Gastroesophageal sphincter (tissue), 4 donors: ENCODE measurements at regions not wholly inside any gene's neighbourhood (a gene's known extent, or its start where the extent isn't known, plus 50 kb on each side); places are given as distances from the start of the nearest gene placed in this dataset.

Experiments used
- ATAC-seq: fragments of 150-250 bp; one replicate; pipeline ENCODE4 v1.9.1; 2016; ENCODE audit warnings: mild to moderate bottlenecking, moderate library complexity
- H3K27ac ChIP-seq, 4 donors: fragments of 200-600 bp; sonication (generic) in 3 of 4; 1 replicate in 3 of 4; 2 replicates in 1 of 4; pipeline ENCODE4 v1.5.1; 2016 to 2019
- H3K27me3 ChIP-seq: fragments of 200-600 bp; sonication (generic); one replicate; pipeline ENCODE4 v1.5.1; 2019
- H3K36me3 ChIP-seq, 2 donors: fragments of 200-600 bp; sonication (generic); one replicate each; pipeline ENCODE4 v1.5.1; 2019; ENCODE audit warnings: control low read depth in 1 of 2
- H3K4me1 ChIP-seq, 3 donors: fragments of 200-600 bp; sonication (generic); 1 replicate in 2 of 3; 2 replicates in 1 of 3; pipeline ENCODE4 v1.5.1; 2016 to 2019; ENCODE audit warnings: control low read depth in 2 of 3
- H3K4me3 ChIP-seq, 2 donors: fragments of 200-600 bp; sonication (generic); one replicate each; pipeline ENCODE4 v1.5.1; 2019; ENCODE audit warnings: mild to moderate bottlenecking in 1 of 2, moderate library complexity in 1 of 2
- H3K9me3 ChIP-seq, 3 donors: fragments of 200-600 bp; sonication (generic); one replicate each; pipeline ENCODE4 v1.5.1; 2017 to 2019; ENCODE audit warnings: control low read depth in 2 of 3
- EP300 ChIP-seq: sonication (generic); formaldehyde crosslinking; IDR thresholded peaks from one replicate; pipeline ENCODE4 v1.6.1; 2017; ENCODE audit warnings: antibody characterized with exemption, mild to moderate bottlenecking
- POLR2A ChIP-seq, 2 donors: fragments of 450-650 bp; IDR thresholded peaks; one replicate each; pipeline ENCODE4 v1.6.1; 2017; ENCODE audit warnings: antibody characterized with exemption in 2 of 2, mild to moderate bottlenecking in 2 of 2, moderate library complexity in 1 of 2
- POLR2AphosphoS5 ChIP-seq: sonication (generic); formaldehyde crosslinking; IDR thresholded peaks from one replicate; pipeline ENCODE4 v1.6.1; 2017; ENCODE audit warnings: antibody characterized with exemption
- WGBS, 2 donors: methylation state at CpG; one replicate each; pipeline ENCODE4 v1.1.5; 2018; ENCODE audit warnings: low coverage in 1 of 2; 5-methylcytosine and 5-hydroxymethylcytosine counted together
- TF ChIP-seq, protein P1 (sequence below), 4 experiments: fragments of 200-600 bp in 2 of 4; fragments of 450-650 bp in 2 of 4; sonication (generic) in 1 of 4; IDR thresholded peaks; one replicate each; pipeline ENCODE4 v1.5.1; 2017 to 2019; ENCODE audit warnings: antibody characterized with exemption in 4 of 4, mild to moderate bottlenecking in 2 of 4, moderate library complexity in 2 of 4

DNA sequence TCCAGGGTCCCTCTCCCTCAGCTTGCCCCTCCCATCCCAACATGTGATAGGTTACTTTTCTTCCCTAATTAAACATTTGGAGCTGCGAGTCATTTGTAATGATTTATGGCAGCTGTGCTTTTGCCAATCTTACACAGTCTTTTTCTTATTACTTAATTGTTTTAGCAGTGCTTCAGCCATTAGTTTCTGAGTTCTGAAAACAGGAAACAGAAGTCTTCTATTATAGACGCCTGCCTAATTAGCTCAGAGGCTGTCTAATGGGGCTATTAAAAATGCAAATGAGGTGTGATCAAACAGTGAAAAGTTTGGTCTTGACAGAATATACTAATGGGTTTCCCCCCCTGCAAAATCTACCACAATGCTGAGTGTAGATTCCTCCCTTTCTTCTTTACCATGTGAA is 388.3 kb upstream of the CELF4 start:
- no peak for ATAC-seq
- Histone ChIP-seq H3K27ac (no peak overlapping the region), H3K9me3 (peaks cover 0 to 18% (median 0%) of the 10 kb centered on the region in 3 donors), H3K4me1 (no peaks in the 10 kb centered on the region), H3K27me3 (no peaks in the 10 kb centered on the region), H3K4me3 (no peak overlapping the region), H3K36me3 (no peaks in the 10 kb centered on the region)
- no peak for TF ChIP-seq POLR2AphosphoS5
- TF ChIP-seq, protein P1, sequence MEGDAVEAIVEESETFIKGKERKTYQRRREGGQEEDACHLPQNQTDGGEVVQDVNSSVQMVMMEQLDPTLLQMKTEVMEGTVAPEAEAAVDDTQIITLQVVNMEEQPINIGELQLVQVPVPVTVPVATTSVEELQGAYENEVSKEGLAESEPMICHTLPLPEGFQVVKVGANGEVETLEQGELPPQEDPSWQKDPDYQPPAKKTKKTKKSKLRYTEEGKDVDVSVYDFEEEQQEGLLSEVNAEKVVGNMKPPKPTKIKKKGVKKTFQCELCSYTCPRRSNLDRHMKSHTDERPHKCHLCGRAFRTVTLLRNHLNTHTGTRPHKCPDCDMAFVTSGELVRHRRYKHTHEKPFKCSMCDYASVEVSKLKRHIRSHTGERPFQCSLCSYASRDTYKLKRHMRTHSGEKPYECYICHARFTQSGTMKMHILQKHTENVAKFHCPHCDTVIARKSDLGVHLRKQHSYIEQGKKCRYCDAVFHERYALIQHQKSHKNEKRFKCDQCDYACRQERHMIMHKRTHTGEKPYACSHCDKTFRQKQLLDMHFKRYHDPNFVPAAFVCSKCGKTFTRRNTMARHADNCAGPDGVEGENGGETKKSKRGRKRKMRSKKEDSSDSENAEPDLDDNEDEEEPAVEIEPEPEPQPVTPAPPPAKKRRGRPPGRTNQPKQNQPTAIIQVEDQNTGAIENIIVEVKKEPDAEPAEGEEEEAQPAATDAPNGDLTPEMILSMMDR (IDR thresholded peaks at IDR 0.05) = no peak
- no peak for TF ChIP-seq EP300
- no peak for TF ChIP-seq POLR2A (IDR thresholded peaks at IDR 0.05)
- 29 to 46% methylated on average over 2 of the region's 2 CpGs for WGBS, 2 donors

DNA sequence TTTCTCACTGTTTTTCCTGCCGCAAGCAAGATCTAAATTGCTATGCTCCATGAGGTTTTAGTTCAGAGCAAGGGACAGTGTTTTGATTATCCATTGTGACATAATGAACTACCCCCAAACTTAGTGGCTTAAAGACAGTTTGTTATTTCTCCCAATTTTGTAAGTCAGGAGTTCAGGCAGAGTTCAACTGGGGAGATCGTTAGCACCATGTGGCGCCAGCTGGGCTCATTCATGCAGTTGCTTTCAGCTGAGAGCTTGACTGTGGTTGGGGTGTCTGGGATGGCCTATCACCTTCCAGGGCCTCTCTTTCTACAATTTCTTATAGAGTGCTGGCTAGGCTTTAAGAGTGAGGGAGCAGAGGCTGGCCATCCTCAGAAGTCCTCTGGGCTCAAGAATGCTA is 382.9 kb upstream of the CELF4 start:
- WGBS, 2 donors = 30 to 42% methylated on average over 2 of the region's 3 CpGs
- Histone ChIP-seq H3K9me3 (peaks cover 0 to 8% (median 0%) of the 10 kb centered on the region in 3 donors), H3K27ac (no peak overlapping the region), H3K4me1 (no peaks in the 10 kb centered on the region), H3K36me3 (no peaks in the 10 kb centered on the region), H3K27me3 (no peaks in the 10 kb centered on the region), H3K4me3 (no peak overlapping the region)
- TF ChIP-seq POLR2A (IDR thresholded peaks at IDR 0.05) (no peak), EP300 (no peak)
- TF ChIP-seq, protein P1 (IDR thresholded peaks at IDR 0.05) = no peak
- no peak for ATAC-seq

DNA sequence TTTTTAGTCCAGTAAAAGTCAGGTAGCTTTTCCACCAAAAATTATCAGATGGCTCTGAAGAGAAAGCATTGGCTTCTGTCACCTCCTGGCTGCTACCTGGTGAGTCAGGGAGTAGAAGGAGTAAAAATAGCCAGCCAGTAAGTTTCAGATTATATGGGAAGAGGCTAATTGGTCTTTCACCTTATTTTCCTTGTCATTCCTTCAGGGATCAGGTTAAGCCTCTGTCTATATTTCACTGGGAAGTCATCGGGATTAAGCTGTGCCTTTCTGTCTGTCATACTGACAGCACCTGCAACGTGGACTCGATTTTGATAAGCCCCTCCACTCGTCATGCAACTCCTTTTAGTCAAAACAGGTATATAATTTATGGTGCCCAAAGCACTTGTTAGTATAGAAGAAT is 380.7 kb upstream of the CELF4 start:
- no peak overlapping the region for H3K27ac ChIP-seq

DNA sequence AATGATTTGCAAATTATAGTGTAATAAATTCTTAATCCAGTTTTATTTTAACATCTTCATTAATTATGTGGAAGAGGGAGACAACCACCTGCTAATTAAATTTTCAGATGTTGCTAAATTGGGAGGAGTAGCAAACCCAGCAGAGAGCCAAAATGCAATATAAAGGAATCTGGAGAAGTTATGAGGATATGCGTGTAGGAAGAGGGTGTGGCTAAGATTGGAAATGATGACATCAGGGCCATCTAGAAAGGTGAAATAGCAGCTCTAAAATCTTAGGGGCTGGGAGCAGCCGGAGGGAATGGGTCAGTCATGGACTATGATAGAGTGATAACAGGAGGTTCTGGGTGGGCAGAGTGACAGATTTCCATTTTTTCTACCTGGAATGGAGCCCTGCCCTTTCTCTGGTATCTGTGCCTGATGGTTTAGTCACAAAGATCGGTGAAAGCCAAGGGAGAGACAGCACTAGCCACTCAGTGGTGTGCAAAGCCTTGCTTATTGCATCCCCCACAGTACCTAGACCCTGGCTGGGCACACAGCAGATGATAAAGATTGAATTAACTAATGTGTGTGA is 379.2 kb upstream of the CELF4 start:
- TF ChIP-seq, protein P1 (IDR thresholded peaks at IDR 0.05) = no peak
- TF ChIP-seq POLR2A (IDR thresholded peaks at IDR 0.05) (no peak), POLR2AphosphoS5 (no peak)
- no peak overlapping the region for H3K27ac ChIP-seq
- no peak overlapping the region for H3K4me3 ChIP-seq
- no peaks in the 10 kb centered on the region for H3K9me3 ChIP-seq
- no peaks in the 10 kb centered on the region for H3K36me3 ChIP-seq
- no peaks in the 10 kb centered on the region for H3K27me3 ChIP-seq
- 81 to 90% methylated on average over 3 of the region's 3 CpGs for WGBS, 2 donors
- ATAC-seq = no peak
- no peaks in the 10 kb centered on the region for H3K4me1 ChIP-seq

More for the DNA sequence above, 380.7 kb upstream of the CELF4 start:
- Histone ChIP-seq H3K9me3 (no peaks in the 10 kb centered on the region), H3K4me3 (no peak overlapping the region), H3K36me3 (no peaks in the 10 kb centered on the region), H3K4me1 (no peaks in the 10 kb centered on the region), H3K27me3 (no peaks in the 10 kb centered on the region)
- no peak for ATAC-seq
- TF ChIP-seq POLR2A (IDR thresholded peaks at IDR 0.05) = no peak
- 13 to 44% methylated on average over 3 to 4 of the region's 4 CpGs for WGBS, 2 donors

DNA sequence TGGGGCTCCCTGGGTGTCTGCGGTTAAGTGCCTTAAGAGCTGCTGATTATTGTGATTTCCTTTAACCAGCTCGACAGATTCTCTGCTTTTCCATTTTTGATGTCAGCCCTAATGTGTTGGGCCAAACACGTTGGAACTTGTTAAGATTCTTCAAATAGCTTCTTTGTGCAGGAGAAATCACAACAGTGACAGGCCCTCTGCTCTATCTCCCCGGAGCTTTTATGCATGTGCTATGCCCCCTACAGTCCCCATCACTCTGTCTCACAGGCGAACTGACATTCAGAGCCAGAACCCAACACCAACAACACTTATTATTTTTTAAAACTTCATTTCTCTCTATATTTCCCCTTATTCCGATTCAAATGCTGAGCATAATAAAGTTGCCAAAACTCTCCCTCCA is 371.7 kb upstream of the CELF4 start:
- no peaks in the 10 kb centered on the region for H3K9me3 ChIP-seq
- no peaks in the 10 kb centered on the region for H3K27me3 ChIP-seq
- H3K36me3 ChIP-seq = no peaks in the 10 kb centered on the region
- no peak overlapping the region for H3K4me3 ChIP-seq
- no peak for ATAC-seq
- TF ChIP-seq, protein P1 (IDR thresholded peaks at IDR 0.05) = no peak
- no peak for TF ChIP-seq POLR2AphosphoS5
- no peak overlapping the region for H3K27ac ChIP-seq
- WGBS, 2 donors = 65 to 69% methylated on average over 5 to 6 of the region's 6 CpGs
- no peaks in the 10 kb centered on the region for H3K4me1 ChIP-seq
